K562 (cell line): ENCODE measurements at regions not wholly inside any gene's neighbourhood (a gene's known extent, or its start where the extent isn't known, plus 50 kb on each side); places are given as distances from the start of the nearest gene placed in this dataset.

Source experiments
- ATAC-seq: fragments of 200-7000 bp; cut with Tn5 transposase; 3 replicates; pipeline ENCODE4 v1.9.1; 2020; ENCODE audit warnings: moderate library complexity
- BruUV-seq: library from RNA; stranded (reverse); fragments of 400-500 nt; replicated peaks from 2 replicates; lab custom pipeline; 2021; lab: Mats Ljungman, UMichigan
- CTCF ChIA-PET: fragments of 300-600 bp; formaldehyde crosslinking; extraction: SDS; loops from one replicate; lab custom pipeline; 2021; ENCODE audit warnings: low intra/inter-chr PET ratio; lab: Yijun Ruan, JAX
- POLR2A ChIA-PET: fragments of 300-600, 350-650 bp; sonication (Branson Sonifier 250); formaldehyde crosslinking; extraction: SDS; loops from one replicate; lab custom pipeline; 2021; ENCODE audit warnings: antibody characterized with exemption, inconsistent platforms; lab: Yijun Ruan, JAX
- DNase-seq, 4 experiments: peaks; one replicate each; pipeline versions ENCODE4 v3.0.0 to v3.0.0-alpha.2; 2011 to 2018; ENCODE audit warnings: low spot score in 3 of 4, mixed read lengths in 3 of 4; ENCODE audit errors: extremely low read depth in 1 of 4
- FAIRE-seq: peaks from 2 replicates; lab custom pipeline; 2011; peaks lifted over from hg19 to GRCh38; lab: Jason Lieb, UNC
- H2AFZ ChIP-seq: 2 replicates; pipeline ENCODE4 v1.6.0; 2011; ENCODE audit warnings: low read depth, low read length, control low read depth, inconsistent platforms
- H3K27ac ChIP-seq: fragments of 200-600 bp; 3 replicates; pipeline ENCODE4 v1.8.0; 2011; ENCODE audit warnings: low read depth, mild to moderate bottlenecking, control low read depth, inconsistent platforms, low read length, moderate library complexity, mixed read lengths; ENCODE audit errors: extremely low read depth
- H3K27me3 ChIP-seq, 2 experiments: fragments of 300-600 bp in 1 of 2; 2 replicates in 1 of 2; 3 replicates in 1 of 2; pipeline versions ENCODE4 v1.6.0 to v1.8.0; 2011; ENCODE audit warnings: inconsistent platforms in 2 of 2, low read length in 2 of 2, mild to moderate bottlenecking in 1 of 2, mixed read lengths in 1 of 2, moderate library complexity in 1 of 2; ENCODE audit not compliant: control insufficient read depth in 2 of 2, insufficient read depth in 2 of 2
- H3K36me3 ChIP-seq: fragments of 300-600 bp; 3 replicates; pipeline ENCODE4 v1.8.0; 2011; ENCODE audit warnings: mild to moderate bottlenecking, low read length, inconsistent platforms; ENCODE audit not compliant: control insufficient read depth, insufficient read depth
- H3K4me1 ChIP-seq, 2 experiments: fragments of 200-600 bp in 1 of 2; replicated peaks in 1 of 2; 2 replicates in 1 of 2; 3 replicates in 1 of 2; pipeline versions ENCODE4 v1.5.1 to v1.8.0; 2011; ENCODE audit warnings: inconsistent platforms in 2 of 2, low read length in 2 of 2, mild to moderate bottlenecking in 1 of 2, mixed read lengths in 1 of 2, moderate library complexity in 1 of 2; ENCODE audit not compliant: control insufficient read depth in 2 of 2, insufficient read depth in 2 of 2
- H3K4me2 ChIP-seq: 2 replicates; pipeline ENCODE4 v1.6.1; 2011; ENCODE audit warnings: low read length, control low read depth, inconsistent platforms, mixed read lengths; ENCODE audit not compliant: insufficient read depth
- H3K4me3 ChIP-seq: fragments of 200-600 bp; sonication (generic), shearing (Covaris generic); 2 replicates; pipeline ENCODE4 v1.5.1; 2016; ENCODE audit warnings: control low read depth, inconsistent platforms
- H3K79me2 ChIP-seq: fragments of 200-600 bp; 3 replicates; pipeline ENCODE4 v1.8.0; 2011; ENCODE audit warnings: low read length, inconsistent platforms; ENCODE audit not compliant: control insufficient read depth, insufficient read depth
- H3K9ac ChIP-seq, 2 experiments: 2 replicates each; pipeline versions ENCODE4 v1.6.0 to v1.6.1; 2011; ENCODE audit warnings: low read depth in 2 of 2, low read length in 2 of 2, control low read depth in 1 of 2, inconsistent platforms in 1 of 2, mild to moderate bottlenecking in 1 of 2, mixed read lengths in 1 of 2; ENCODE audit not compliant: insufficient read depth in 1 of 2
- H3K9me1 ChIP-seq: one replicate; pipeline ENCODE4 v1.6.0; 2011; ENCODE audit warnings: inconsistent platforms, mild to moderate bottlenecking, low read length, moderate library complexity; ENCODE audit not compliant: control insufficient read depth, insufficient read depth
- H3K9me3 ChIP-seq: replicated peaks from 2 replicates; pipeline ENCODE4 v1.5.1; 2011; ENCODE audit warnings: low read depth, low read length, inconsistent platforms; ENCODE audit not compliant: control insufficient read depth, insufficient read depth
- H4K20me1 ChIP-seq: replicated peaks from 2 replicates; pipeline ENCODE4 v1.6.1; 2011; ENCODE audit warnings: low read length, inconsistent platforms, mixed read lengths; ENCODE audit not compliant: control insufficient read depth, insufficient read depth
- MCM3 ChIP-seq: fragments of 450-650 bp; IDR thresholded peaks from 2 replicates; pipeline ENCODE4 v1.6.1; 2016
- SAFB2 ChIP-seq: fragments of 200-400 bp; formaldehyde crosslinking; IDR thresholded peaks from 2 replicates; pipeline ENCODE4 v1.6.1; 2018; ENCODE audit warnings: borderline replicate concordance, low read length, low read depth, moderate library complexity; ENCODE audit not compliant: severe bottlenecking
- SETDB1 ChIP-seq: IDR thresholded peaks from one replicate; pipeline ENCODE4 v1.6.1; 2012; ENCODE audit warnings: low read length, control low read depth, inconsistent platforms
- SUPT5H ChIP-seq: fragments of 450-650 bp; IDR thresholded peaks from 2 replicates; pipeline ENCODE4 v1.6.1; 2016
- TSC22D4 ChIP-seq: fragments of 450-650 bp; IDR thresholded peaks from 2 replicates; pipeline ENCODE4 v1.6.1; 2016; ENCODE audit warnings: missing genetic modification characterization, missing biosample characterization, control low read depth
- WGBS: fragments of 100-300 bp; shearing (Covaris generic); methylation state at CpG from one replicate; pipeline ENCODE4 v1.1.6; 2016; ENCODE audit warnings: low coverage, mixed read lengths; ENCODE audit not compliant: insufficient coverage; ENCODE audit errors: missing lambda C conversion rate; 5-methylcytosine and 5-hydroxymethylcytosine counted together
- in situ Hi-C: fragments of 300-500 bp; cut with MboI; formaldehyde crosslinking; loops from 4 replicates; pipeline ENCODE4 v1.15.0; 2018; ENCODE audit warnings: inconsistent platforms, mixed read lengths
- intact Hi-C: fragments of 100-400 bp; cut with micrococcal nuclease; formaldehyde crosslinking; loops from 2 replicates; pipeline ENCODE4 v1.14.2; 2022

DNA sequence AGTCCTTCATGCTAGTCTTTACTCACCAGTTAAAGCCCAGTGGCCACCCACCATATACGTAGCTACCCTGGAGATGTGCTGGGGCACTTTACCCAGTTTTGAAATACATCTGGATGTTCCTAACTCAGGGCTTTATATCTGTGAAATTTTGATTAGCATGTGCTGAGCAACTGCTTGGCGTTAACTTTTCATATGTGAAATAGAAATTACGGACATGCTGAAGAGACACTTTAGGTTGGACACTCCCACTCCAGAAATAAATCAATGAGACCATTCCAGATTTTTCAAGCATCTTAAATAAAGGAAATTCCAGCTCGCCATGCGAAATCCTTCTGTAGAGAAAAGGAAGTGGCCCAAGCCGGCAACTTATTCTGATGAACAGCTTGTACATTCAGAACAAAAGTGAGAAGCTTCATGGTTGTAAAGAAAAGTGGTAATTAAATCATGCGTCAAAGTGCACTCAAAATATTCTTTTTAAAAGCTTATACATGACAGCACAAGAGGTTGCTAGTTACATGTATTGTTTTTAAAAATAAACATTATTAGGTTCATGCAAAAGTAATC, 153.5 kb upstream of the ITGB1 start:
- intact Hi-C loops = no loop called here
- ATAC-seq (no peak), DNase-seq (no peak), FAIRE-seq (no peak)
- Histone ChIP-seq H4K20me1 (no peaks in the 10 kb centered on the region; the same call in 1 of the 2 replicates), H3K4me3 (no peak overlapping the region), H3K4me1 (no peaks in the 10 kb centered on the region; a peak in 1 of 5 replicates), H2AFZ (no peak overlapping the region), H3K79me2 (no peaks in the 10 kb centered on the region), H3K36me3 (no peaks in the 10 kb centered on the region), H3K9me1 (peaks cover 3% of the 10 kb centered on the region), H3K27me3 (peaks cover 13 to 15% of the 10 kb centered on the region in 2 experiments; a peak in 4 of 5 replicates), H3K9me3 (no peaks in the 10 kb centered on the region), H3K27ac (no peak overlapping the region), H3K9ac (no peak overlapping the region), H3K4me2 (no peak overlapping the region)
- WGBS = 0% methylated on average over 7 of the region's 7 CpGs
- in situ Hi-C loops = no loop called here
- ChIA-PET CTCF (no interaction called here), POLR2A (no interaction called here)
- no peak for TF ChIP-seq TSC22D4 (tag)
- TF ChIP-seq SAFB2 = no peak
- TF ChIP-seq SUPT5H = no peak
- BruUV-seq = no TSS peak

DNA sequence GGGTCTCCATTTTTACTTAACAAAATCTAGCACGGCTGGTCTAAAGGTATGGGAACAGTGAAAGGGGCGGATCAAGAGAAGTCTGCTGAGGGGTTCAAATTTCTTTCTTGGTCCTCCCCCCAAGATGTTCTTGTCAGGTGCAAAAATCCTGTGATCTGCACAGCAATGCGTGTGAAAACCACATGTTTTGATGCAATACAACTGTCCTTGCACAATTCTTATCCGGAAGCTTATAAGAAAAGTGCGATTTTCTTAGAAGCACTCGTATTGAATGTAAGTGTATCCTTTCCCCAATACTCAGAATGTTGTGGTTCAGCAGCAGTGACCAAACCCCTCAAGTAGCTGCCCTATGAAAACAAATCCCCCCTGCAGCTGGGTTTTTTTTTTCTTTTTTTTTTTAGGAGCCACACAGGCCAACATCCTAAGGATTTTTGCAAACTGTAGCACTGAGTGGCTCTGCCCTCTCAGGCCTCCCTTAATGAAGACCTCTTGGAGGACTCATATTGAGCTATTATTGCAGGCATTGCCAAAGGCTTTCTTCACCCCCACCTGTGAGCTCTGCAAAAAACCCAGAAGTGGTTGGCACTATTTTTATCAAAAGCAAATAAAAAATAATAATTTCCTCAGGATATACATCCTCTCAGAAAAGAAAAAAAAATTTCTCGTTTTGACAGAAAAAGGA, 151.9 kb upstream of the ITGB1 start:
- intact Hi-C loops (no loop called here), in situ Hi-C loops (no loop called here)
- FAIRE-seq = no peak
- Histone ChIP-seq H2AFZ (no peak overlapping the region), H3K27me3 (peaks cover 15 to 21% of the 10 kb centered on the region in 2 experiments; a peak in 4 of 5 replicates), H3K36me3 (no peaks in the 10 kb centered on the region), H3K79me2 (no peaks in the 10 kb centered on the region), H3K9me1 (no peaks in the 10 kb centered on the region), H3K9ac (no peak overlapping the region), H3K4me2 (no peak overlapping the region), H4K20me1 (no peaks in the 10 kb centered on the region; the same call in 1 of the 2 replicates), H3K9me3 (no peaks in the 10 kb centered on the region), H3K4me3 (no peak overlapping the region), H3K4me1 (no peaks in the 10 kb centered on the region), H3K27ac (no peak overlapping the region)
- TF ChIP-seq SETDB1 (no peak), MCM3 (no peak)
- no peak for DNase-seq
- POLR2A ChIA-PET = interaction anchor here (0.7 to 1.2 kb wide), 2 partner anchors 14 kb away, joined by 3 read pairs; no protein-coding TSS in a partner anchor
- ATAC-seq = no peak
- CTCF ChIA-PET = no interaction called here
- WGBS = 3% methylated on average over 7 of the region's 7 CpGs
- no TSS peak for BruUV-seq
